ENCODE measurements at regions not wholly inside any gene's neighbourhood (a gene's known extent, or its start where the extent isn't known, plus 50 kb on each side); places are given as distances from the start of the nearest gene placed in this dataset.

GRCh38 chr2:144986691-144987090 is 466.8 kb upstream of the ZEB2 start:
- TF ChIP-seq, protein P1, sequence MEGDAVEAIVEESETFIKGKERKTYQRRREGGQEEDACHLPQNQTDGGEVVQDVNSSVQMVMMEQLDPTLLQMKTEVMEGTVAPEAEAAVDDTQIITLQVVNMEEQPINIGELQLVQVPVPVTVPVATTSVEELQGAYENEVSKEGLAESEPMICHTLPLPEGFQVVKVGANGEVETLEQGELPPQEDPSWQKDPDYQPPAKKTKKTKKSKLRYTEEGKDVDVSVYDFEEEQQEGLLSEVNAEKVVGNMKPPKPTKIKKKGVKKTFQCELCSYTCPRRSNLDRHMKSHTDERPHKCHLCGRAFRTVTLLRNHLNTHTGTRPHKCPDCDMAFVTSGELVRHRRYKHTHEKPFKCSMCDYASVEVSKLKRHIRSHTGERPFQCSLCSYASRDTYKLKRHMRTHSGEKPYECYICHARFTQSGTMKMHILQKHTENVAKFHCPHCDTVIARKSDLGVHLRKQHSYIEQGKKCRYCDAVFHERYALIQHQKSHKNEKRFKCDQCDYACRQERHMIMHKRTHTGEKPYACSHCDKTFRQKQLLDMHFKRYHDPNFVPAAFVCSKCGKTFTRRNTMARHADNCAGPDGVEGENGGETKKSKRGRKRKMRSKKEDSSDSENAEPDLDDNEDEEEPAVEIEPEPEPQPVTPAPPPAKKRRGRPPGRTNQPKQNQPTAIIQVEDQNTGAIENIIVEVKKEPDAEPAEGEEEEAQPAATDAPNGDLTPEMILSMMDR (IDR thresholded peaks at IDR 0.05) = no peak
- no peak for TF ChIP-seq POLR2A (IDR thresholded peaks at IDR 0.05)

All from testis (tissue), 2 donors.